Astrocyte (in vitro differentiated cells and primary cell): ENCODE measurements at regions not wholly inside any gene's neighbourhood (a gene's known extent, or its start where the extent isn't known, plus 50 kb on each side); places are given as distances from the start of the nearest gene placed in this dataset.

Experiments used
- EZH2 ChIP-seq: IDR thresholded peaks from 2 replicates; pipeline ENCODE4 v1.6.1; 2012; ENCODE audit warnings: mild to moderate bottlenecking, low read length, inconsistent platforms; ENCODE audit not compliant: insufficient read depth
- TF ChIP-seq, protein P1 (sequence below): IDR thresholded peaks from 2 replicates; pipeline ENCODE4 v1.5.1; 2011; ENCODE audit warnings: low read depth, mild to moderate bottlenecking, inconsistent platforms, low read length, moderate library complexity; ENCODE audit not compliant: insufficient read depth

DNA sequence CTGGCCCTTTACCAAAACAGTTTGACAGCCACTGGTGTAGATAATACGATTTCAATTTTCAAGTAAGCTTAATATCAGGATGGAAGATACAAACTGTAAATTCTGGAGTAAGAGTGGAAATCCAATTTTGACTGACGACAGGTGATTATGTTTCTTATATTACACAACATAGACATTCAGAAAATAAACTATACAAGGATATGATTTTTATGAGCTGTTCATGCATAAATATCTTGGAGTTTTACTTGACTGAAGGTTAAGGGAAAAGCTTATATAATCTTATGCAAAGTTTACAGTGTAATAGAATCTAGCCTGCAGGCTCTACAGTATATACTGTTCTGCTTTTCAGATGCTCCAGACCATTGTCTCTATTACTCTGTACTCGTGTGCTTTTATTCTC is 1672.3 kb downstream of the ARAP2 start:
- TF ChIP-seq EZH2, result no peak
- TF ChIP-seq, protein P1, sequence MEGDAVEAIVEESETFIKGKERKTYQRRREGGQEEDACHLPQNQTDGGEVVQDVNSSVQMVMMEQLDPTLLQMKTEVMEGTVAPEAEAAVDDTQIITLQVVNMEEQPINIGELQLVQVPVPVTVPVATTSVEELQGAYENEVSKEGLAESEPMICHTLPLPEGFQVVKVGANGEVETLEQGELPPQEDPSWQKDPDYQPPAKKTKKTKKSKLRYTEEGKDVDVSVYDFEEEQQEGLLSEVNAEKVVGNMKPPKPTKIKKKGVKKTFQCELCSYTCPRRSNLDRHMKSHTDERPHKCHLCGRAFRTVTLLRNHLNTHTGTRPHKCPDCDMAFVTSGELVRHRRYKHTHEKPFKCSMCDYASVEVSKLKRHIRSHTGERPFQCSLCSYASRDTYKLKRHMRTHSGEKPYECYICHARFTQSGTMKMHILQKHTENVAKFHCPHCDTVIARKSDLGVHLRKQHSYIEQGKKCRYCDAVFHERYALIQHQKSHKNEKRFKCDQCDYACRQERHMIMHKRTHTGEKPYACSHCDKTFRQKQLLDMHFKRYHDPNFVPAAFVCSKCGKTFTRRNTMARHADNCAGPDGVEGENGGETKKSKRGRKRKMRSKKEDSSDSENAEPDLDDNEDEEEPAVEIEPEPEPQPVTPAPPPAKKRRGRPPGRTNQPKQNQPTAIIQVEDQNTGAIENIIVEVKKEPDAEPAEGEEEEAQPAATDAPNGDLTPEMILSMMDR, result no peak
